H9 (cell line): ENCODE measurements at regions not wholly inside any gene's neighbourhood (a gene's known extent, or its start where the extent isn't known, plus 50 kb on each side); places are given as distances from the start of the nearest gene placed in this dataset.

ENCODE experiments used
- DNase-seq: peaks from one replicate; pipeline ENCODE4 v3.0.0-alpha.2; 2017
- H2AFZ ChIP-seq: one replicate; pipeline ENCODE4 v1.6.1; 2013; ENCODE audit warnings: mild to moderate bottlenecking, low read length, control low read depth, moderate library complexity
- H2AK5ac ChIP-seq: 2 replicates; pipeline ENCODE4 v1.6.1; 2013; ENCODE audit warnings: low read length, control low read depth, mixed read lengths; ENCODE audit not compliant: insufficient read length
- H2BK120ac ChIP-seq: one replicate; pipeline ENCODE4 v1.6.1; 2013; ENCODE audit warnings: low read depth, mild to moderate bottlenecking, low read length, control low read depth, inconsistent platforms; ENCODE audit not compliant: poor library complexity, severe bottlenecking
- H2BK12ac ChIP-seq: 2 replicates; pipeline ENCODE4 v1.6.1; 2013; ENCODE audit warnings: low read length, control low read depth, mixed read lengths, low read depth; ENCODE audit not compliant: insufficient read length
- H2BK15ac ChIP-seq: 2 replicates; pipeline ENCODE4 v1.6.1; 2013; ENCODE audit warnings: low read depth, low read length, control low read depth
- H2BK20ac ChIP-seq: one replicate; pipeline ENCODE4 v1.6.1; 2013; ENCODE audit warnings: low read depth, mild to moderate bottlenecking, low read length, control low read depth, inconsistent platforms; ENCODE audit not compliant: poor library complexity, severe bottlenecking
- H2BK5ac ChIP-seq: 2 replicates; pipeline ENCODE4 v1.6.1; 2013; ENCODE audit warnings: low read length, control low read depth, mixed read lengths; ENCODE audit not compliant: insufficient read length
- H3K14ac ChIP-seq: 2 replicates; pipeline ENCODE4 v1.6.1; 2013; ENCODE audit warnings: low read length, control low read depth; ENCODE audit not compliant: insufficient read depth
- H3K18ac ChIP-seq: 2 replicates; pipeline ENCODE4 v1.6.1; 2013; ENCODE audit warnings: low read depth, mild to moderate bottlenecking, mixed read lengths, low read length, control low read depth; ENCODE audit not compliant: insufficient read length
- H3K23ac ChIP-seq: 2 replicates; pipeline ENCODE4 v1.6.1; 2013; ENCODE audit warnings: low read length, control low read depth, mixed read lengths, low read depth; ENCODE audit not compliant: insufficient read length
- H3K23me2 ChIP-seq: 2 replicates; pipeline ENCODE4 v1.6.1; 2013; ENCODE audit warnings: low read depth, mild to moderate bottlenecking, mixed read lengths, low read length, control low read depth; ENCODE audit not compliant: insufficient read length, poor library complexity, severe bottlenecking
- H3K27ac ChIP-seq: 2 replicates; pipeline ENCODE4 v1.5.1; 2013; ENCODE audit warnings: low read length, control low read depth, mixed read lengths, low read depth; ENCODE audit not compliant: insufficient read length
- H3K27me3 ChIP-seq: 2 replicates; pipeline ENCODE4 v1.6.1; 2013; ENCODE audit warnings: low read length, control low read depth, inconsistent platforms; ENCODE audit not compliant: insufficient read depth
- H3K4ac ChIP-seq: 2 replicates; pipeline ENCODE4 v1.6.1; 2013; ENCODE audit warnings: low read depth, mild to moderate bottlenecking, control low read depth, inconsistent platforms, low read length, moderate library complexity
- H3K4me1 ChIP-seq: 2 replicates; pipeline ENCODE4 v1.6.1; 2013; ENCODE audit warnings: low read length, control low read depth, inconsistent platforms; ENCODE audit not compliant: insufficient read depth
- H3K4me2 ChIP-seq: 2 replicates; pipeline ENCODE4 v1.6.1; 2013; ENCODE audit warnings: low read length, control low read depth, mixed read lengths; ENCODE audit not compliant: insufficient read length, insufficient read depth
- H3K56ac ChIP-seq: 2 replicates; pipeline ENCODE4 v1.6.1; 2013; ENCODE audit warnings: low read depth, mild to moderate bottlenecking, mixed read lengths, low read length, control low read depth; ENCODE audit not compliant: insufficient read length
- H3K79me1 ChIP-seq: 2 replicates; pipeline ENCODE4 v1.6.1; 2013; ENCODE audit warnings: low read depth, mild to moderate bottlenecking, moderate library complexity, low read length, control low read depth, inconsistent platforms; ENCODE audit not compliant: insufficient read depth, poor library complexity, severe bottlenecking
- H3K79me2 ChIP-seq: 2 replicates; pipeline ENCODE4 v1.6.1; 2013; ENCODE audit warnings: low read length, control low read depth, inconsistent platforms; ENCODE audit not compliant: insufficient read depth
- H3K9ac ChIP-seq: 2 replicates; pipeline ENCODE4 v1.6.1; 2013; ENCODE audit warnings: low read length, control low read depth, mixed read lengths; ENCODE audit not compliant: insufficient read length; ENCODE audit errors: extremely low read depth
- H3K9me3 ChIP-seq: one replicate; pipeline ENCODE4 v1.6.1; 2013; ENCODE audit warnings: low read depth, low read length, inconsistent platforms; ENCODE audit not compliant: control insufficient read depth
- H3T11ph ChIP-seq: one replicate; pipeline ENCODE4 v1.6.1; 2013; ENCODE audit warnings: mild to moderate bottlenecking, low read length, control low read depth, inconsistent platforms
- H4K20me1 ChIP-seq: one replicate; pipeline ENCODE4 v1.6.1; 2013; ENCODE audit not compliant: control insufficient read depth, insufficient read length, insufficient read depth
- H4K5ac ChIP-seq: 2 replicates; pipeline ENCODE4 v1.6.1; 2013; ENCODE audit warnings: low read depth, mild to moderate bottlenecking, mixed read lengths, low read length, control low read depth; ENCODE audit not compliant: insufficient read length
- H4K8ac ChIP-seq: replicated peaks from 2 replicates; pipeline ENCODE4 v1.6.1; 2013; ENCODE audit warnings: low read length, control low read depth, mixed read lengths, low read depth; ENCODE audit not compliant: insufficient read length
- H4K91ac ChIP-seq: 2 replicates; pipeline ENCODE4 v1.6.1; 2013; ENCODE audit warnings: low read depth, mild to moderate bottlenecking, moderate library complexity, mixed read lengths, low read length, control low read depth; ENCODE audit not compliant: insufficient read length
- H3K27ac Mint-ChIP-seq, 3 experiments: 2 replicates in 2 of 3; 3 replicates in 1 of 3; pipeline ENCODE4 v1.8.0; 2020 to 2021; ENCODE audit warnings: mixed read lengths in 3 of 3, mild to moderate bottlenecking in 1 of 3, moderate library complexity in 1 of 3
- H3K27me3 Mint-ChIP-seq: 2 replicates; pipeline ENCODE4 v1.8.0; 2021; ENCODE audit warnings: low read depth, mild to moderate bottlenecking, moderate library complexity, mixed read lengths
- H3K36me3 Mint-ChIP-seq, 3 experiments: 2 replicates in 2 of 3; 3 replicates in 1 of 3; pipeline ENCODE4 v1.8.0; 2020 to 2021; ENCODE audit warnings: low read depth in 3 of 3, mixed read lengths in 3 of 3; ENCODE audit not compliant: insufficient read depth in 1 of 3
- H3K4me1 Mint-ChIP-seq, 2 experiments: 2 replicates each; pipeline ENCODE4 v1.8.0; 2020; ENCODE audit warnings: mixed read lengths in 2 of 2
- H3K4me3 Mint-ChIP-seq, 2 experiments: 2 replicates in 1 of 2; 3 replicates in 1 of 2; pipeline ENCODE4 v1.8.0; 2020 to 2021; ENCODE audit warnings: mild to moderate bottlenecking in 2 of 2, mixed read lengths in 2 of 2, moderate library complexity in 1 of 2
- H3K9me3 Mint-ChIP-seq, 2 experiments: 2 replicates in 1 of 2; 3 replicates in 1 of 2; pipeline ENCODE4 v1.8.0; 2020; ENCODE audit warnings: mild to moderate bottlenecking in 2 of 2, mixed read lengths in 2 of 2, moderate library complexity in 1 of 2
- CTCF ChIP-seq: fragments of 200-600 bp; sonication (generic); conservative IDR thresholded peaks from 3 replicates; pipeline ENCODE4 v1.8.0; 2021; ENCODE audit warnings: antibody characterized with exemption, mild to moderate bottlenecking
- WGBS: extraction: QIAGEN DNeasy Blood & Tissue Kit; methylation state at CpG from one replicate; pipeline ENCODE4 v1.1.7; 2013; ENCODE audit warnings: missing lambda C conversion rate, low lambda C conversion rate, mixed read lengths; ENCODE audit not compliant: insufficient read length; ENCODE audit errors: extremely low coverage; 5-methylcytosine and 5-hydroxymethylcytosine counted together

GRCh38 chr1:170460414-170461155 is 71.4 kb upstream of the GORAB start:
- Histone ChIP-seq H3K27ac (no peak overlapping the region), H2BK5ac (no peak overlapping the region), H3T11ph (no peak overlapping the region), H3K23me2 (no peaks in the 10 kb centered on the region), H3K56ac (no peak overlapping the region), H2BK12ac (no peak overlapping the region), H2AFZ (no peak overlapping the region), H4K20me1 (no peaks in the 10 kb centered on the region), H2AK5ac (no peak overlapping the region), H4K91ac (no peak overlapping the region), H3K18ac (no peak overlapping the region), H3K27me3 (no peaks in the 10 kb centered on the region), H4K5ac (no peak overlapping the region), H3K9me3 (no peaks in the 10 kb centered on the region), H4K8ac (no peak overlapping the region), H3K4me2 (no peak overlapping the region), H2BK120ac (no peak overlapping the region), H3K23ac (no peak overlapping the region), H3K9ac (no peak overlapping the region), H3K14ac (no peak overlapping the region), H3K79me1 (no peaks in the 10 kb centered on the region), H2BK20ac (no peak overlapping the region), H2BK15ac (no peak overlapping the region), H3K79me2 (no peaks in the 10 kb centered on the region), H3K4ac (no peak overlapping the region), H3K4me1 (no peaks in the 10 kb centered on the region; the same call in 1 of the 2 replicates)
- TF ChIP-seq CTCF = no peak
- peaks cover 25 to 31% of the 10 kb centered on the region in 2 experiments for H3K9me3 Mint-ChIP-seq
- H3K4me3 Mint-ChIP-seq = no peak overlapping the region
- DNase-seq = no peak
- WGBS = no CpG with 5 or more reads among the region's 2 CpGs
- peaks cover 2 to 7% of the 10 kb centered on the region in 2 experiments; a peak in 2 of 4 replicates for H3K4me1 Mint-ChIP-seq
- peaks cover 1% of the 10 kb centered on the region for H3K27me3 Mint-ChIP-seq
- no peak overlapping the region for H3K27ac Mint-ChIP-seq
- peaks cover 18 to 28% (median 19%) of the 10 kb centered on the region in 3 experiments for H3K36me3 Mint-ChIP-seq
